SK-N-DZ (cell line): ENCODE measurements at regions not wholly inside any gene's neighbourhood (a gene's known extent, or its start where the extent isn't known, plus 50 kb on each side); places are given as distances from the start of the nearest gene placed in this dataset.

ENCODE experiments used
- DNase-seq: peaks from one replicate; pipeline ENCODE4 v3.0.0-alpha.2; 2015; ENCODE audit warnings: low spot score

DNA sequence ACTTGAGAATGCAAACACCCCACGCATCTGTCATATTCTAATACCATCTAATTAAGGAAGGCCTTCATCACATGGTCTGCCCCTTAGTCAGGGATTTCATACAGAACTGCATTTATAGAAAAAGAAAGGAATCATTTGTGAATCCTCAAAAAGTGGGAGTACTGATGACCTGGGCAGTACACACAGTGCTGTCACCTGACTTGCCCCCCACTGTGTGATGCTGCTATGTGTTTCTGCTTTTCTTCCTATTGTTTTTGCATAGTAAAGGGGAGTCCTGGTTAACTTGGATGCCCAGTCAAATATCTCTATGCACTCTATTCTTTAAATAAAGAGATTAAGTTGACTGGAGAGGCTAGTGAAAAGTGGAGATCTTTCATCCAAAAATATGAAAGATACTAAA is 1921.2 kb upstream of the PRR20A start:
- DNase-seq = no peak

DNA sequence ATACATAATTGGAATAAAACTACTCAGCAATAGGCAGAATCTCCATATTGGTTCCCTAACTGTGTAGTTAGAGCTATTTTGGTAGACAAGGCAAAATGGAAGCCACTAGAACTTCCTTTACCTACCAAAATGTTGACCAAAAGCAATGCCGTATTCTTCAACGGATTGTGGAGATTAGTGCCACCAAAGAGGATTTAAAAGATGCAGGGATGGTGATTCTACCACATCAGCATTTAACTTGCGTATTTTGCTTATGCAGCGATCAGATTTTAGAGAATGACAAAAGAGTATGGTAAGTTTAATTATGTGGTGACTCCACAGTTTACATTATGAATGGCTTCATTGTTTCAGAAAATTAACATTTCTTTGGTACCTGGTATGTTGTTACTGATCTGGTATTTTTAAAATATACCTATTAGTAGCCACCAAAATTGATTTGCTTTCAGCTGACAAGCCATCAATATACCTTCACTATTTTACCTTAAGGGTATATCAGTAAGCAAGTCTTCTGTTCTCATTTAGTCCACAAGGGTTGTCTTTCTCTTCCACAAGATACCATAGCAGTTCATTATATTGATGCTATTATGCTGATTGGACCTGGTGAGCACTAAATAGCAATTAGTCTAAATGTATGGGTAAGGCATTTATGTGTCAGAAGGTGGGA is 1910.7 kb upstream of the PRR20A start:
- DNase-seq = no peak

DNA sequence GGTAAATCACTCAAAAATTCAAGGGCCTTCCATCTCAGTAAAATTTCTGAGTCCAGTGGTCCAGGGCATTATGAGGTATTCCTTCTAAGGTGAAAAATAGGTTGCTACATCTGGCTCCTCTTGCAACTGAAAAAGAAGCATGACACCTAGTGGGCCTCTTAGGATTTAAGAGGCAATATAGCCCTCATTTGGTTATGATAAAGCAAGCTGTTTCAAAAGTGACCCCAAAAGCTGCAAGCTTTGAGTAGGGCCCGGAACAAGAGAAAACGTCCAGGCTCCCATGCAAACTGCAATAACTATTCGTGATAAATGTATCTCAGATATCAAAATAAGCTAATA is 1910.2 kb upstream of the PRR20A start:
- DNase-seq = no peak

DNA sequence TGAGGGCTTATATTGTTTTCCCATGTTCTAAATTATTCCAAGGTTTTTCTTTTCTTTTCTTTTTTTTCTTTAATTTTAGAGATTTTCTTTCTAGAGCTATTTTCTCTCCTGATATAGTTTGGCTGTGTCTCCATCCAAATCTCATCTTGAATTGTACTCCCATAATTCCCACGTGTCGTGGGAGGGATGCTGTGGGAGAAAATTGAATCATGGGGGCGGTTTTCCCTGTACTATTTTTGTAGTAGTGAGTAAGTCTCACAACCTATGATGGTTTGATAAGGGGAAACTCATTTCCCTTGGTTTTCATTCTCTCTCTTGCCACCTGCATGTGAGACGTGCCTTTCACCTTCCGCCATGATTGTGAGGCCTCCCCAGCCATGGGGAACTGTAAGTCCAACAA is 1906.4 kb upstream of the PRR20A start:
- DNase-seq = no peak

DNA sequence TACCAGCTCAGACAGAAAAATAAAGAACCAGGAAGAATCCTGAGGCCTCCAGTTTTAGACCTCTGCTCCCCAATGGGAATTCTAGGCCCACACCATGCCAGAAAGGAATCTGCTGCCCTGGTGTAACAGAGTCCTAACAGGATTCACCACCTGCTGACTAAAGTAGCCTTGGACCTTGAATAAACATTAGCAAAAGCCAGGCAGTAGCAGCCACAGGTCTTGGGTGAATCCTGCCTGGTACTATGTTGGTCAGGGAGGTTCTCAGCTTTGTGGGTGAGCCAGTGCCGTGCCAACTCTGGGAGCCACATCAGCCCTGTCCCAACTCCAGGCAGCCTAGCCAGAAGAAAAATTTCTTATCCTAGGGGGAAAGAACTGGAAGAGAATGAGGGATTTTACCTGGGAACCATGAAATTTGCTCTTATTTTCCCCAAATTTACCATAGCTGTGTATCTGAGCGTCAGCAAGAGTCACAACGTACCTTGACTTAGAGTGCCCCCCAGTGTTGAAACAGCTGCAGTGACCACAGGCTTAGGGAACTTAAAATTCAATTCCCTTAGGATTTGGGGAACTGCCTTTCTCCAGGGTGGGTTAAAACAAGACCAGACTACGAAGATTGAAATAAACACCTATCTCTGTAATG is 1895.6 kb upstream of the PRR20A start:
- DNase-seq = peak; percentile 34

DNA sequence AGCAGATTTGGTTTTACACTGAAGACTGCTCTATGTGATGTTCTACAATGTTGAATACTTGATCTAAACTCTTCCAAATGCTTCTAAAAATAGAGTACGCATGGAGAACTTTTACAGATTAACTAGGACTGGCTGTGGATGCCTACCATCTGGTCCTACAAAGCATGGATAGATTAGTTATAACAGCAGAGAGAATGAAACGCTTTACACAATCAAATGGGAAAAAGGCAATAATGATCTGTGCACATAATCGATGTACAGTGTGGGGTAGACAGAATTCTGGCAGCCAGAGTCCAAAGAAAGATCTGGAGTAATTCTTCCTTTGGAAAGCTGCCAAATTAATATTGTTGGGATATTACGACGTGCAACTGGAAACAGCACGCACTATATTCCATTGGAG is 1885.5 kb upstream of the PRR20A start:
- no peak for DNase-seq

DNA sequence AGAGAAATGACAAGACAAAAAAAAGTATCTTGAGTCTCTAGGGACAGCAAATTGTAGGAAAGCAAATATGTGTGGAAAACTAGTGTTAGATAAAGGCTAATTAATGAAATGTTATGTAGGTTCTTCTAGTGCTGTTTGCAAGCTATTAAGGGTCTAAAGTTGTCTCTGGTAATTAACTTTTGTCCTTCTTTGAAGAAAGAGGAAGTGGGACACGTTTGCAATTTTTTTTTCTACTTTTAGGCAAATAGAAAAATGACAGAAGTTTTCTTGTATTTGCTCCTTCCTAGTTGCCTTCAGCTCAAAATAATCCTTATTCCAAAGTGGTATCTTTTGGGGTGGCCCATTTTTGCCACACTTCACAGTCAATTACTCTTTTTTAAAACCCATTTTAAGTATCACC is 1877.7 kb upstream of the PRR20A start:
- no peak for DNase-seq

DNA sequence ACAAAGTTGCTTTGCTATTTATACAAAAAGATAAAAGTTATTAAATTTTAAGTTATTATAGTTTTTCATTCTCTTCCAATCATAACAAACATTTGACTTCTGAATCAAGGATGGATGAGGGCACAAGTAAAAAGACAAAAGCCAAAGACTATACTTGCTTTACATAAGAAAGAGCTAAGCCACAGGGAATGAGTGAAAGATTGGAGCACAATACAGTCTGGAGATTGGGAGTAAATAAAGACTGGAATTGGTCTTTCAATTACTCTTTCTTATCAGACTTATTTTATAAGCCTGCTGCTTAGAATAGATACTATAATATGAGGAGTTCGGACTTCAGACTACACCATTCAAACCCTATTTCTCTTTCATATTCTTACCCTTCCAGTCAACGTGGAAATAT is 1874.1 kb upstream of the PRR20A start:
- DNase-seq = no peak

DNA sequence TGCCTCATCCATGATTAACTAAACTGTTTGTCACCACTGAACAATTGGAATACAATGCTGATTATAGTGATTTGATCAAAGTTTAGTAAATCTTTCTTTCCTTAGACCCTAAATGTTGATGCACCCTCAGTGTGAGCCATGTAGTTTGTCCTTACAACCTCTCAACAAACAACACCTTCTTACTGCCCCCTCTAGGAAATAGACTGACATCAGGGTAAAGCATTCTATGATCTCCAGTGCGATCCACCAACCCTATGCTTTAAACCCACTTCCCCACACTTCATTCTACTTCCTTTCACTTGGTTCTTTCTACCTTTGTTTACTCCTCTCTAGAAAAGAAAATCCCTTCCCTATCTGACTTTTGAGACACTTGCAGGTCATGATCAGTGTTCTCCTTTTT is 1842.5 kb upstream of the PRR20A start:
- no peak for DNase-seq

DNA sequence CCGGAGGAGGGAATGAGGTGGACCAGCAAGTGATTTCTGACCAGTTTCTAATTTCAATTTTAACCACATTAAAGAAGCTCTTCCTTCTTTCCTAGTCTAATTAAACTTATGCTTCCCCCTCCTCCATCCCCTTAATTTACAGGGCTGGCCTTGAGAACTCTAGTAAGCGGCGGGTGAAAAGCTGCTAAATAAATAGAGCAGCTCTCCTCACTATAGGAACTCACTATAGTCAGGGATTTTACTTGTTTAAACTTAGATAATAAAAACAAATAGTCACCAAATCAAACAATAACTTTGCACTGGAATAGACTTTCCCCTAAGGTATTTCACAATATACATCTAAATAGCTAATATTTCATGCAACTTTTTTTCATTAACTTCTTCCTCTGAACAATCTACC is 1838.2 kb upstream of the PRR20A start:
- no peak for DNase-seq

DNA sequence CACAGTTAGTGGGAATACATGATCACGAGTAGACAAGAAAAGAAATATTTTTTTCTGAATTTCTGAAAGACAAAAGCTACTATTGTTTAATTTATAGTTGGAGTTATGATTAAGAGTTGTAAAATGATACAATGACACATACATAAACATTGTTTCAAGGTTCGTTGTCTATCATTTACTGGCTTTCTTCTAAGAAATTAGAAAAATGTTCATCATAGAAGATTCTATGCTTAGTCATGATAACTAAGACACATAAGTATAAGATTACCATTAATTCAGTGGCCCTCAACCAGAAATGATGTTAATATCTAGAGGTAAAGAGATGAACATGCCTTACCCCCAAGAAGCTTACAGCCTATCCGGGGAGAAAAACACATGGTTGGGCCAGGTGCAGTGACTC is 1832.8 kb upstream of the PRR20A start:
- DNase-seq = no peak

DNA sequence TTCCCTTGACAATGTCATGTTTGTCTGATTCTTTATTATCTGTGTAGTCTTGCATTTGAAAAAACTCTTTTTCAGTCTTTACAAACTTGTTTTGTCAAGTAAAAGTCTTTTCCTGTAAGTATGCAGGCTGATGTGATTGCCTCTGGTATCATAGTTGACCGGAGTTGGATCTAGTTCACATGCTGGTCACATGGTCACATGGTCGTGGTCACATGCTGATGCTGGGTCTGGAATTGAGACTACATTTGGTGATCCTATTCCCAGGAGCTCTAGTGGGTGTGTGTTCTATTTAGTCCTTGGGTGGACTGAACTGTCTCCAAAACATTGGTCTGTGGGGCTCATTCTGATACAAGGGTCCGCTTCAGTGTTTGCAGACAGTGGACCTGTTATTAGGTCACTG is 1798.8 kb upstream of the PRR20A start:
- DNase-seq = no peak

DNA sequence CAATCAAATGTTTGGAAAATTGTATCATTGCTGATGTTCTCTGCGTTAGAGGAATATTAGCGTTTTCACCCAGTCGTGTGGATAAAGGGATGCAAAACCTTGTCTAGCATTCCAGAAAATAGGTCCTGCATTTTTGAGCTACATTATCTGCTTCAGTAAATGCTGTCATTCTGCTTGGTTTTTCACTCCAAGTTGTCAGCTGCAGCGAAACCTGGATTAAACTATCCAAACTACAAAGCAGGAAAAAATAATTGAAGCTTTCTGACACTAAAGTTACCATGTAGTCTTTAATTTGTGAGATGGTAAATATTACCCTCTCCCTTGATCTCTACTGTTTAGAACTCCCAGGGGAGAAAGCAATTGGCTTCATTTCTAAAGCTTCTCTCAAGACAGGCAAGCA is 1795.5 kb upstream of the PRR20A start:
- no peak for DNase-seq

DNA sequence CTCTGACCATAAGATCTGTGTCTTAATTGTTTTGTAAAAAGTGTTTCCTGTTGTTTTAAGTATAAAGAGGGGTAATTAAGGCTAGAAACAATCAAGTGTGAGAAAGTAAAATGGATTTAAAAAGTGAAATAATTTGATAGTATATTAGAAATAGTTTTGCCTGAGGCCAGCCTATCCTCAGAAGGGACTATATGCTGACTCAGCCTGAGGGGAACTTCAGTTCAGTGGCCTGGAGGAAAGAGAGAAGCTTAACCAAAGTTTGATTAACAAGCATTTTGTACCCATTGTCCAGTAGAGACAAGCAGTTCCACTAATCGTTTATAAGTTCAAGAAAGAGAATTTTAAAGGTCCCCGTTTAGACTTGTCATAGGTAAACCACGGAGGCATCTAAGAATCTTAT is 1793.2 kb upstream of the PRR20A start:
- DNase-seq = no peak

DNA sequence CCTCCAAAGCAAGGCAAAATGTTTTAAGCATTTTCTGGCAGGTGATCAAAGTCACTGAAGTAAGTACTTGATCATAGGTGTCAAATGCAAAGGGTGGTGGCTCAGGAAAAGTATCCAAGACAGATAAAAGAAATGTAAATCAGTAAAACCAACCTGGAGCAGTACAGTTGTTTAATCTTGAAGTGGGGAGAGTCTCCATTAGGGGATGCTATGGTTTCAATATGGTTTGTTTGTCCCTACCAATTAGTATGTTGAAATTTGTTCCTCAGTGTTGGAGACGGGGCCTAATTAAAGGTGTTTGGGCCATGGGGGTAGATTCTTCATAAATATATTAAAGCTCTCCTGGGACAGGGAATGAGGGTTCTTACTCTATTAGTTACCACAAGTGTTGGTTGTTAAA is 1781.7 kb upstream of the PRR20A start:
- DNase-seq = no peak

DNA sequence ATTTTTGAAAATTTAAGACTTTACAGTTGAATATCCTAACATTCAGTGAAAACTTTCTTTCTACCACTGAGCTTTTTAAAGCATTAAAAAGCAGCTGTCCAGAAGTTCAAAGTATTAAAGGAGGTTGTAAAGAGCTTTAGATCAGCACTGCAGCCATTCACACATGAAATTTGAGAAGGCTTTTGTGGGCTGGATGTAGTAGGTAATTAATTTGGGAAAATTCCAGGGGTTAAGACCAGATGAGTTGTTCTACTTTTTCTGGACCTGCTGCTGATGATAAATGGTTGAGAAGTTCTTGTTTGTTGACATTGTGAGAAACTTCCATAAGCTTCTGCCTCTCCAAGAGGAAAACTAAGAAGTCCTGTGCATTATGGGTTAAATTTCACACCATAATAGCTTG is 1779.6 kb upstream of the PRR20A start:
- DNase-seq = no peak

DNA sequence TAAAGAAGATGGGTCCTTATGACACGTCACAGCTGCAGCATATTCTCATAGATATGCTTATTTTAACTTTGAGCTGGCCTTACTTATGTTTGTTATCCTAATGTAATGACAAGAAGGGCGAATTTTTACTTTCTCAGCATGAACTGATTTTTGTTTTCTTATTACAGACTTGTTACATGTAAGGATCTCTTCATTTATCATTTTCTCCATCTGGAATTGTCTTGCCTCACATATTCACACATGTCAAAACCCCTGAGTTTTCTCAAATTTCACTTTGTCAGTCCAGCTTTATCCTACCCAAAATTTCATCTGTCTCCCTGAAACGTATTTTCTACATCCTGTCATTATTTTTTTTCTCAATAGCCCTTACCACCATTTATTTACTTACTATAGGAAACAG is 1774.0 kb upstream of the PRR20A start:
- no peak for DNase-seq

DNA sequence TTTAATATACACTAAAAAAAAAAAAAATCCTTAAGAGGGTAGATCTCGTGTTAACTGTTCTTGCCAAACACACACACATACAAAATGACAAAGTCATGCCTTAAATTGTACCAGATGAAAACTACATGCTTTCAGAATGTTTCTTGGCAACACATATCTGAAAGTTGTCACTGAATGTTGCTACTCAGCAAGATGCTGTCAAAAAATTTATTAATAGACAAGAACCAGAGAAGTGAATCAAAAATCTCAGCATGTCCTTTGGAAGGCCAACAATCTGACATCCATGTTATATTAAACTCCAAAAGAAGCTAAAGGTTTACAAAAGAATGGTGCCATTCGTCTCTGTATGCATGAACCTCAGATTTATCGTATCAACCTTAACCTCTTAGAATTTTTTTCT is 1746.2 kb upstream of the PRR20A start:
- DNase-seq = no peak

DNA sequence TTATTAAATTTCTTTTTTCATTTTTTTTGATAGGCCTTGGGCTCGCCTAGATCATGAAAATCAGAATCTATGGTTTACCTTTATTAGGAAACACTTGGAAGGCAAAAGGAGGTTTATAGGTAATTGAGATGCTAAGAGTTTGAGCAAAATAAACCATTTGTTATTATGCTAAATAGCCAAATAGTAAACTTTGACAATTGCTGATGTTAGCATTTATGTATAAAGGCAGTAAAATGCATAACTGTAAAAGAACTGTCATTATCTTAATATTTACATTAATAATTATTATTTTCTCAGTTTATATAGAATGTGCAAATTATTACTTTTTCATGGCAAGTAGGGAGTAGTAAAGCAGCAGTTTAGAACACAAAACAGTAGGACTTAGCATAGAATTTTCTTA is 1737.8 kb upstream of the PRR20A start:
- DNase-seq = no peak

DNA sequence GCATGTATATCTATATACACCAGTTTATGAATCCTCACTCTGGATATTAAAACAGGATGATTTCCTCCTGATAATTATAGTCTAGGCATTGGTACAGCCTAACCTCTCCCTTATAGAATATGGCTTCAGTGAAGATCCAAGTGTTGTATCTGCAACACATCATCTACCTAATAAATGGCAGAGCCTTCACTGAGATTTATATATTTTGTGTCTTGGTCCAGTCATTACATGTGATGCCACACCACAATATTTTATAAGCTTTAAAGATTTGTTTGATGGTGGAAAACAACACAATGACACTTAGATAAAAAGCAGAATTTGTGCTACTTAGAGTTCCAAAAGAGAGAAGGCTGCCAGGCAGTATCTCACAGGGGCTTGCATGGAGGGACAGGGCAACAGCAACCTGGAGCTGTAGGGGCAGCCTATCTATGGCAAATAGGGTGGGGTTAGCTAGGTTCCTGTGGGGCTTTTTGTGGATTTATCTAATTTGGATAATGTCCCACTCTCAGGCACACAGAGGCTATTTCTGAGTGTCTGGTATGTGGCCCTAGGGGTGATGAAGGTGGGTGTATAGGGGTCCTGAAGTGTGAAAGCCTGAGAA is 1736.7 kb upstream of the PRR20A start:
- no peak for DNase-seq

DNA sequence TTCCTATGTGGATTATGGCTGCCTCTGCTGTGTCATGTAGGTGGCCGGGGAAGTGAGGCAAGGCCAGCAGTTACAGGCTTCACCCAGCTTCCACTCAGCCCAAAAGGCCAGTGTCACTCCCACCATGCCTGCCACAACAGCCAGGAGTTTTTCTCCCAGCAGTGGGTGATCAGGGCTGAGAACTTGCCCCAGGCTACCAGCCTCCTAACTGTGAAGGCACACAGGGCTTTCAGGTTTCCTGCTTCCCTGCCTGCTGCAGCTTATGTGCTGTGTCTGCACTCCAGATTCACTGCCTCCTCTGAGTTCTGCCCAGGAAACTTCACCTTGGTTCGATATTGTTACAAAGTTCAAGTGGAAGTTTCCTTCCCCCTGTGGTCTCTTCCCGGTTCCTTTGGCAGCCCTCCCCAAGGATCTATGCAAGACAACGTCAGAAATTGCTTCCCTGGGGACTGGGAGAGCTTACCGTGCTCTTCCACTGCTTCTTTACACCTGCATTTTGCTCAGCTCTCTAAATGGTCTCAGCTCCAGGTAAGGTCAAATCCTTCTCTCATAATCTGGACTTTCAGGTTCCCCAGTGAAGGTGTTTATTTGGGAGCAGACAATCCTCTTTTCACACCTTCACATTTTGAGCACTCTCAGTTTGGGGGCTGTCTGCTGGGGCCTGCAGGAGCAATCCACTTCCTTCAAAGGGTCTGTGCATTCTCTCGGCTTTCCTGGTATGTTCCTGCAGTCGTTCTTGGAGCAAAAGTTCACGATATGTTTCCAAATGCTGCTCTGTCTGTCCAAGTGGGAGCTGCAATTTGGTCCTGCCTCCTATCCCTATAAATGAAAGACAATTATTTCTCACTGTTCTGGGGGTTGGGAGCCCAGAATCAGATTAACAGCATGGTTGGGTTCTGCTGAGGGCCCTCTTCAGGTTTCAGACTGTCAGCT is 1730.1 kb upstream of the PRR20A start:
- DNase-seq = no peak

DNA sequence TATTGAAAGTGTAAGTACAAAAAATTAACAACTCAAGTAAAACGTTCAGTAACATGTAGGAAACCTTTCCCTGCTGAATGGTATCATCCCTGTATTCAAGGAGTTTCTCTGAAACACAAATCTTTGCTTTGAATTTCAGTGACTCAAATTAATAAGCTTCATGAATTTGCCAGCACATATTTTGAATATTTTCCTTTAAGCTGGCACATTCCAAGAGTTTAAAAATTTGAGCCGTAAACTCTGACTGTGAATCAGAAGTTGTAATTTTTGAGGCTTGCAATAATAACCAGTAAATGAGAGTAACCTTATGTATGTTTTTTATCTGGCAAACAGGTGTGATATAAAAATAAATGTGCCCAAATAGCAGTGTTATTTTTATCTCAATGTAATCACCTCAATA is 1722.6 kb upstream of the PRR20A start:
- no peak for DNase-seq

DNA sequence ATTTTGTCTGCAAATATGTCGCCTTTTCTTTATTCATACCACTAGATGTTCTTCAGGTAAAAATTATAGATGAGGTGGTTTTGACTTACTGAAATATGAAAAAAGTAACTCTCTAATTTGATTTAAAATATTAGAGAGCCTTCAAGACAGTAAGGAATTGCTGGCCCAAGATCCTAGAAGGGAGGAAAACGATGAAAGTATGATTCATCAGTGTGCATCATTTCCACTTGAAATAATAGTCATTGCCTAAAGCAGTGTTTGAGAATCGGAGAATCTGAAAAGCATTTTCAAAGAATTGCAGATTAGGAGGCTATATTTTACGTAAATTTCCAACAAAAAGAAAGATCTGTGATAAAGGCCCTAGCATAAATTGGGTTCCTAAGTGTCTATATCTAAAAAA is 1707.9 kb upstream of the PRR20A start:
- DNase-seq = no peak
